ENCODE measurements at regions not wholly inside any gene's neighbourhood (a gene's known extent, or its start where the extent isn't known, plus 50 kb on each side); places are given as distances from the start of the nearest gene placed in this dataset.

GRCh38 chr1:217205578-217205977 lies 425.3 kb downstream of the GPATCH2 start:
- no peak for DNase-seq

GRCh38 chr1:217196616-217197015 lies 434.3 kb downstream of the GPATCH2 start:
- no peak for DNase-seq

GRCh38 chr1:217193151-217193550 lies 437.7 kb downstream of the GPATCH2 start:
- DNase-seq = no peak

GRCh38 chr1:217191441-217191840 lies 439.4 kb downstream of the GPATCH2 start:
- DNase-seq = no peak

- no peak for DNase-seq
These were observed 440.5 kb downstream of the GPATCH2 start for GRCh38 chr1:217190359-217190758.

DNA sequence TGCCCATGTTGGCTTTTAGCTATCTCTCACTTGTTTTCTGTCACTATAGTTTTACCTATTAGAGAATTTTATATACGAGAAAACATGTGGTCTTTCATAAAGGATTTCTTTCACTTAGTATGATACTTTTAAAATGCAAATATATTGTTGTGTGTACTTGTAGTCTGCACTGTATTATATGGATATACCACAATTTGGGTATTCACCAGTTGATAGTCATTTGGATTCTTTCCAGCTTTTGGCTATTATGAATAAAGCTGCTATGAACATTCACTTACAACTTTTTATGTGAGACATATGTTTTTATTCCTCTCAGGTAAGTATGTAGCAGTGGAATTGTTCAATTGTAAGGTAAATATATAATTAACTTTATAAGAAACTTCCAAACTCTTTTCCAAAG lies 441.5 kb downstream of the GPATCH2 start:
- no peak for DNase-seq

DNA sequence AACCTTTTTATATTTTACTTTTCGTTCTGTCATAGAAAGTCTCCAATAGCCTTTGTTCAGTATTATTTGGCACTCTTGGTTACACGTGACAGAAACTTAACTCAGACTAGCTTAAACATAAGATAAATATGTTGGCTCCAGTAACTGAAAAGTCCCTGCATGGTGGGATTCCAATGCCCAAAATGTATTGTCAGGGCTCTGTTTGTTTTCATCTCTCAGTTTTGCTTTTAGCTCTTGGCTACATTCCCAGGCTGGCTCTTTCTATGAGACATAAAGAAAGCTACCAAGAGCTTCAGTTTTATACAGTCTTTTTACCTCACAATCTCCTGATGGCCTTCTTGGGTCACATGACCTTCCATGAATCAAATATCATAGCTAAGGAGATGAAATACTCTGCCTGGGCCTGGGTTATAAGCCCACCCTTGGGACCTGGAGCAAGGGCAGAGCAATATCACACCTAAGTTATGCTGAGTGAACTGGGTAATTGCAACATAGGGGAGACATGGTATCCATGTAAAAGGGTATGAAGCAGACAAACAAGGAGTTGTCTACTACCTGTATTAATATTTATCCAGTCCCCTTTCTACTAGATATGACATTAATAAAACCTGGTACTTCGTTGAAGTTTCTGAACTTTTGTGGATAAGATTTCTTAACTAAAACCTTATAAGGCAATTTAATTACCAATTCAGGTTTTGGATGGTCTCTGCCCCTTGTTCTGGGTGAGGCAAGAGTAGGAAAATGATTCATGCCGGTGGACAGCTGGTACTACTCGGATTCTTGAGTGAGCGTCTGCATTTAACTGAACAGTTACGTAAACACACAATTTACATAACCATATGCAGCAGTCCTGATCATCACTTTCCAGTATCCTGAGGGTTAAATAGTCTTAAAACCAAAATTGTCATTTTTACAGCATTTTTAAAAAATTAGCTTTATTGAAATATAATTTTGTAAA lies 442.3 kb downstream of the GPATCH2 start:
- DNase-seq = no peak

GRCh38 chr1:217186664-217187063 lies 444.2 kb downstream of the GPATCH2 start:
- no peak for DNase-seq

- no peak for DNase-seq
These were observed 446.0 kb downstream of the GPATCH2 start for GRCh38 chr1:217184854-217185253.

- no peak for DNase-seq
These were observed 447.9 kb downstream of the GPATCH2 start for GRCh38 chr1:217182992-217183391.

GRCh38 chr1:217181756-217182155 lies 449.1 kb downstream of the GPATCH2 start:
- no peak for DNase-seq

DNA sequence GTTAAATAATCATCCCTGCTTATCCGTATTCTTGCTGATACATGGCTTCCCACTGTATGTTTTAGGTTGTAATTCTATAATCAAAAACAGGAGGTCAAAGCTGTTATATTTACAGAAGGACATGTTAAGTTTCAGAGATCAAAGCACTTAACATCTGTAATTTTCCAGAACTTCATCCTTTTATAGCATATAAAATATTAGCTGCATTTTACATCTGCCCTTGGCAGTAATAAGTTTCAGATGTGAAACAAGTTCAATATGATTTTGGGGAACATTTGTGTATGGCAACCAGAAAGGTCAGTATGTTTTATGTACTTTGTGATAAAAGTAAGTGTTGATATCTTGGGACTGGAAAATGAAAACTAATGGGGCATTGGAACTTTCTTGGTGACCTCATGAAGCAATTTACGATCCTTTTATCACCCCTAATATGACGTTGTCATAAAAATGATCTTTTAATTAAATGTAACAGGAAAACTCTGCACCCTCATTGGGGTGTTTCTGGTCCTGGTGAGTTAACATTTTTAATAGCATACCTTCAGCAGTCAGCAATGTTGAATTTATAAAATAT lies 449.6 kb downstream of the GPATCH2 start:
- DNase-seq = no peak

- DNase-seq = no peak
These were observed 450.4 kb downstream of the GPATCH2 start for GRCh38 chr1:217180443-217180842.

DNA sequence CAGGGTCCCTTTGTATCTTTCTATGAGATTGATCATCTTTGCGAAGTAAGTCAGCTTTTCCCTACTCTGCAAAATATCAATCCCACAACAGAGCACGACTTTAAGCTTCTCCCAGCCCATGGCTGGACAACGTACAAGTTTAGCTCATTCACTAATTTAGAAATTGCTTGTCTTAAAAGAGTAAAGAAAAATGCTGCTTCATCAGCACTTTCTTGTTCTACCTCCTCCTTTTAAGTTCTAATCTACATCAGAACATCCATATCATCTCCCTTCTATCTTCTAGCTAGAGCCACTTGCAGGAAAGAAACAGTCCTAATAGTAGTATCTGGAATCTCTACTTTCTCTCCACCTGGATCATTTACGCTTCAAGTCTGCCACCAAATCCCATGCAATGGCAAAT lies 441.2 kb upstream of the ESRRG start:
- DNase-seq = no peak

DNA sequence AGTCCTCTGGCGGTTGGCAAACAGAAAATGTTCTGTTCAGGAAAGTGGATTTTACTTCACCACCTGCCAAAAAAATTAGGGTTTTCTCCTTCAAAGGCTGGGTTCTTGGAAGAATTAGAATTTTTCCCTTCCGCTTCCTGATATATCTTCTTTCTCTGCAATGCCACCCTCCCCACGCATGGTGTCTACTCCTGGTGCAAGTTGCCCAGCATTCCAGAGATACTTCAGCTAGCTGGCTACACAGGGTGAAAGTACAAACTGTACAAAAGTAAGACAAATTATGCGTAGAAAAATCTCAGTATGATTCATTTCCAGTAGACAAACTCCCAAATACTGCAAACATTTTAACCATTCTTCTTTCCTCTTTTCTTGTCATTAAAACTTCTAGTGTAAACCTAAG lies 430.1 kb upstream of the ESRRG start:
- DNase-seq = no peak

DNA sequence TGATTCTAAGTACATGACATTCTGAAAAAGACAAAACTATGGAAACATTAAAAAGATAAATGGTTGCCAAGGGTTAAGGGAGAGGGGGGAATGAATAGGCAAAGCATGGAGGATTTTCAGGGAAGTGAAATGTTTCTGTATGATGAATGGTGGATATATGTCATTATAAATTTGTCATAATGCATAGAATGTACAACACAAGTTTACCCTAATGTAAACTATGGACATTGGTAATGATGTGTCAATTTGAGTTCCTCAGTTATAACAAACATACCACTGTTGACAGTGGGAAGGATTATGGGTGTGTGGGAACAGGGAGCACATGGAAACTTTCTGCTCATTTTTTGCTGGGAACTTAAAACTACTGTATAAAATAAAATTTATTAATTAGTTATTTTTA lies 427.1 kb upstream of the ESRRG start:
- no peak for DNase-seq

- DNase-seq = no peak
These were observed 426.6 kb upstream of the ESRRG start for GRCh38 chr1:217149791-217150190.

DNA sequence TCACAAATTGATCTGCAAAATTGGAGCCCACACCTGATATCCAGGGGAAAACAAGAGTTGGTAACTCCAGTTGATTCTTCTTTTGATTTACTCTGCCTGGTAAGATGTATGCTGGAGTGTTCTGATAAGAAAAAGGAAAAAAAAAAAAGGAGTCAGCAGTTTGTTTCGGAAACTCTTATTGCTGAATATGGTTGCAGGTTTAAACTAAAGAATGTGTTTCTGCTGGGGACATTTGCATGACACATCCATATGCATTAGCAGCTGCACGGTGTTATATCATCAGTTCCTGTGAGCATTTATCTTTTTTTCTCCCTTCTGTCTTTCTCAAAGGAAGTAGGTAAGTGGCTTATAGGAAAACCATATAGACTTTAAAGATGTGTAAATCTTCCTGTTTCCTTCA lies 418.5 kb upstream of the ESRRG start:
- no peak for DNase-seq

- DNase-seq = no peak
These were observed 417.0 kb upstream of the ESRRG start for GRCh38 chr1:217140041-217140901.

DNA sequence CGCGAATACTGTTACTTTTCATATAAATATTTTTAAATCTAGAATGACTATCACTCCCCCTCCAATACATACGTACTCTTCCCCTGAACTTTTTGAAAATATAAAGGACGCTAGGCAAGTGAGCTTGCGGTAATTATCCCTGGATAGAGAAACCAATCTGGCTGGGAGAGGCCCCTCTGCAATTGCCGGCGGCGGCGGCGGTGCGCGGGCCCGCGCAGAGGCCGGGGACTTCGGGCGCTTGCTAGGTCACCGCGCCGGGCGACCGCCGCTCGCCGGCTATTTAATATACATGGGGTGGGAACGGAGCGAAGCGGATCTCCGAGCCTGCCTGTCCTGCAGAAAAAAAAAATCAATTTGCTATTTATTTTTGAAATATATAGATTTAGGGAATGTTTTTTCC lies 416.3 kb upstream of the ESRRG start:
- DNase-seq = no peak

DNA sequence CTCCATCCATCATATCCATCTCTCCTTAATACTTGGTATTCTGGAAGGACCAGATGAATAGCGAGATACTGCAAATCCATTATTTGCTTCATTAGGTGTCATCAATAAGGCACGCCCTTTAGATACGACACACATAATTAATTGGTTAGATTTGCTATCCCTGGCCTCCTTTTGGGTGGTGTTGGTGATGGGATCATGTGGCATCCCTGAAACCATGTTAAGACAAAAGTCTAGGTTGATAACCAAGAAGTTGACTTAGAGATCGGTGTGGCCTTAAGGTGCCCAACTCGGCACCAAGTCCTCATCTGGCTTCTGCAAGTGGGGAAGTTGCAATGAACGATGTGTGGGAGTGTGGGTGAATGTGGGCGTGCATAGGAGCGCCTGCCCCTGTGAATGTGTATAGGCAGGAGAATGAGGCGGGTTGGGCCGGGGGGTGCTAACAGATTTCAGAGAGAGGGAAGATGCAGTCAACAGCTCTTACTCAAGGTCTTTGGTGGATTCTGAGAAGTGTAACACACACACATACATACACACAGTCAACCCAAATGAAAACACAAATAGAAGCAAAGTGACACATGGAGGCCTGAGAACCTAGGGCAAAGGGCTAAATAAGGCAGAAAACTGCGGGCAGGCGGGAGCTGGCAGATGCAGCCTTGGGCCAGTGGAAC lies 415.7 kb upstream of the ESRRG start:
- no peak for DNase-seq

GRCh38 chr1:217138173-217138765 lies 415.0 kb upstream of the ESRRG start:
- no peak for DNase-seq

All from dermis blood vessel endothelial cell (primary cell).